ENCODE measurements at regions not wholly inside any gene's neighbourhood (a gene's known extent, or its start where the extent isn't known, plus 50 kb on each side); places are given as distances from the start of the nearest gene placed in this dataset.

DNA sequence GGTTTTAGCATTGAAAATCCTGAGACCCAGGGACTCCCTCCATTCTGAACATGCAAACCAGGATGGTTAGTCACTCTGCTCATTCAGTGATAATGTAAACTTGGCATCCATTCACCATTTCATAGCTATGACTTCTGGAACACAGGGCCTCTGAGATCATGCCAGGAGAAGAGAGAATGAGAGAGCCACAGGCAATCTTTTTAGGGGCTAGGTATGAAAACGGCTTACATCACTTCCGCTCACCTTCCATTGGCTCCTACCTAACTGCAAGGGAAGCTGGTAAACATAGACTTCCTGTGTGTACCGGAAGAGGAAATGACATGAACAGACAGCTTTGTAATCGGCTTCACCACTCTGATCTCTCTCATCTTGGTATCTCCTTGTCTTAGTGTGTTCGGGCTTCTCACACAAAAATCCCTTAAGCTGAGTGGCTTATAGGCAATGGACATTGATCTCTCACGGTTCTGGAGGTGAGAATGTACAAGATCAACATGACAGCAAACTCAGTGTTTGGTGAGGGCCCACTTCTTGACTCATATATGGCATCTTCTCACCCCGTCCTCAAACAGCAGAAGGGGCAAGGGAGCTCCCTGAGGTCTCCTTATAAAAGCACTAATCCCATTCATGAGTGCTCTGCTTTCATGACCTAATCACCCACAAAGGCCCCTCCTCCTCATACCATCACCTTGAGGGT is 465.9 kb upstream of the TBX3 start:
- no peak for DNase-seq (ENCODE audit: low spot score in 2 of 2)
- WGBS, 2 donors: 70 to 77% methylated on average over 7 of the region's 7 CpGs
- intact Hi-C loops (cut with DNase I; ENCODE audit: low total_unique reads): loop anchor here (5.0 kb wide), 1 partner anchor 978 kb away; no protein-coding TSS in a partner anchor
- no peak for TF ChIP-seq POLR2A (IDR thresholded peaks at IDR 0.05)
- TF ChIP-seq, protein P1, sequence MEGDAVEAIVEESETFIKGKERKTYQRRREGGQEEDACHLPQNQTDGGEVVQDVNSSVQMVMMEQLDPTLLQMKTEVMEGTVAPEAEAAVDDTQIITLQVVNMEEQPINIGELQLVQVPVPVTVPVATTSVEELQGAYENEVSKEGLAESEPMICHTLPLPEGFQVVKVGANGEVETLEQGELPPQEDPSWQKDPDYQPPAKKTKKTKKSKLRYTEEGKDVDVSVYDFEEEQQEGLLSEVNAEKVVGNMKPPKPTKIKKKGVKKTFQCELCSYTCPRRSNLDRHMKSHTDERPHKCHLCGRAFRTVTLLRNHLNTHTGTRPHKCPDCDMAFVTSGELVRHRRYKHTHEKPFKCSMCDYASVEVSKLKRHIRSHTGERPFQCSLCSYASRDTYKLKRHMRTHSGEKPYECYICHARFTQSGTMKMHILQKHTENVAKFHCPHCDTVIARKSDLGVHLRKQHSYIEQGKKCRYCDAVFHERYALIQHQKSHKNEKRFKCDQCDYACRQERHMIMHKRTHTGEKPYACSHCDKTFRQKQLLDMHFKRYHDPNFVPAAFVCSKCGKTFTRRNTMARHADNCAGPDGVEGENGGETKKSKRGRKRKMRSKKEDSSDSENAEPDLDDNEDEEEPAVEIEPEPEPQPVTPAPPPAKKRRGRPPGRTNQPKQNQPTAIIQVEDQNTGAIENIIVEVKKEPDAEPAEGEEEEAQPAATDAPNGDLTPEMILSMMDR (IDR thresholded peaks at IDR 0.05): no peak
- no peak overlapping the region for H3K4me3 ChIP-seq (ENCODE audit: low read depth, poor library complexity, severe bottlenecking)

DNA sequence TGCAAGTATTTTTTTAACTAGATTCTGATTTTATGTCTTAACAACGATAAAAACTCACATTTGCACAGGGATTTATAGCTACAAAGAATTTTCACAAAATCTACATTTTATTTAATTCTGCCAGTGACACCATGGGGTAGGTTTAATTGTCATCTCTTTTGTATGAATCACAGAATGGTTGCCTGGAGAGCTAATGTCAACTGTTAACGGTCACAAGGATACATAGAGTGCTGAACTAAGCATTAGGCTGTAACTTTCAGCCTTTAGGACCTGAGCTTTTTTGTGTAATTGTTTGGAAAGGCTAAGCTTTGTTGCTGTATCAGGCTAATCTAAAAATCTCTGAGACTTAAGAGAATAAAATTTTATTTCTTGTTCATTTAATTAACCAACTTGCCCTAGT is 465.3 kb upstream of the TBX3 start:
- no peak for DNase-seq (ENCODE audit: low spot score in 2 of 2)
- WGBS, 2 donors: 88 to 94% methylated on average over 2 of the region's 2 CpGs
- intact Hi-C loops (cut with DNase I; ENCODE audit: low total_unique reads): loop anchor here (5.0 kb wide), 1 partner anchor 977 kb away; no protein-coding TSS in a partner anchor
- TF ChIP-seq, protein P1 (IDR thresholded peaks at IDR 0.05): no peak
- no peak for TF ChIP-seq POLR2A (IDR thresholded peaks at IDR 0.05)
- H3K4me3 ChIP-seq (ENCODE audit: low read depth, poor library complexity, severe bottlenecking): no peak overlapping the region

DNA sequence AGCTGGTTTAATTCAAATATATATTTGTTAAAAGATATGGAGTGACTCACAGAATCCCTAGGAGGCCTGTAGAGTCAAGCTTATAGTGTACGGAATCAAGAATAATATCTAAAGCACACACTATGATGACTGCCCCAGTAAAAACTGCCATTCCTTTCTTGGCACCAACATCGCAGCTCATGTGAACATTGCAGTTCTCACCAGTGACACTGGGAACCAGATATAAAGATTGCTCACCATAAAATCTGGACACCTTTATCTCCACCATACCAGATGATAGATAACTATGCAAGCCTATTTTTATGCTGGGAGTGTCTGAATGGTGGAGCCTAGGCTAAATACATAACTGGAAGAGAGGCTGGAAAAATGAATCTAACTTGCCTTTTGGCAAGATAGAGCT is 463.9 kb upstream of the TBX3 start:
- DNase-seq (ENCODE audit: low spot score in 2 of 2): no peak
- H3K4me3 ChIP-seq (ENCODE audit: low read depth, poor library complexity, severe bottlenecking): no peak overlapping the region
- TF ChIP-seq, protein P1 (IDR thresholded peaks at IDR 0.05): no peak
- no peak for TF ChIP-seq POLR2A (IDR thresholded peaks at IDR 0.05)
- intact Hi-C loops (cut with DNase I; ENCODE audit: low total_unique reads): loop anchor here (5.0 kb wide), 1 partner anchor 976 kb away; no protein-coding TSS in a partner anchor
- WGBS, 2 donors: 45 to 73% methylated on average over 2 of the region's 2 CpGs

DNA sequence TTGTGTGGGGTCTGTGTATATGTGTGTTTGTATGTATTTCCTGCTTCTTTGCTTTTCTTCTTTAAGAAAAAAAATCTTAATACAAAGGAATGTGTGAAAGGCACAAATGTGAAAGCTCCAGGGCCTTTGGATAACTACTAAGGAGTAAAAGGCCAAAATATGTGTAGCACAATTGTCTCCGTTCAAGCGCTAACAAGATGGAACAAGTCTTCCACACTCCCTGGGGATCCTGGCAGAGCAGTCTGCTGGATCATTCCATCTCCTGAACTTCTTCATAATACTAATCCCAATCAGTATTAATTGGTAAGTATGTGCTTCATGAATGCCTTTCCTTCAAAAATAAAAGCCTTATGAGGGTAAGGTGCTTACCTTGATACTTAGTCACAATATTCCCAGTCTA is 462.5 kb upstream of the TBX3 start:
- intact Hi-C loops (cut with DNase I; ENCODE audit: low total_unique reads): loop anchor here (5.0 kb wide), 1 partner anchor 974 kb away; no protein-coding TSS in a partner anchor
- peak in 1 of 2 donors; percentile 28 for DNase-seq (ENCODE audit: low spot score in 2 of 2)
- H3K4me3 ChIP-seq (ENCODE audit: low read depth, poor library complexity, severe bottlenecking): no peak overlapping the region
- WGBS, 2 donors: 30 to 44% methylated on average over 2 of the region's 2 CpGs
- TF ChIP-seq POLR2A (IDR thresholded peaks at IDR 0.05): no peak
- TF ChIP-seq, protein P1 (IDR thresholded peaks at IDR 0.05): no peak

DNA sequence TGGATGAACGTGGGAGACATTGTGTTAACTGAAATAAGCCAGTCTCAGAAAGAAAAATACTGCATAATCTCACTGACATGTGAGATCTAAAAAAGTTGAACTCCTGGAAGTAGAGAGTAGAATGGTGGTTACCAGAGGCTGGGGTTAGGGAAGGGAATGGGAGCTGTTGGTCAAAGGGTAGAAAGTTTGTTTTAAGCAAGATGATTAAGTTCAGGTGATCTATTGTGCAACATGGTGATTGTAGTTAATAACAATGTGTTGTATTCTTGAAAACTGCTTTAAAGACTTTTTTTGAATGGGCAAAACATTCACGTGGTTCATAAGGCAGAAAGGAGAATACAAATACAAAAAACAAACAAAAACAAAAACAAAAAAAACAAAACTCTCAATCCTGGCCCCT is 460.4 kb upstream of the TBX3 start:
- no peak for DNase-seq (ENCODE audit: low spot score in 2 of 2)
- TF ChIP-seq, protein P1 (IDR thresholded peaks at IDR 0.05): no peak
- TF ChIP-seq POLR2A (IDR thresholded peaks at IDR 0.05): no peak
- no peak overlapping the region for H3K4me3 ChIP-seq (ENCODE audit: low read depth, poor library complexity, severe bottlenecking)
- whole genome bisulfite sequencing, 2 donors: 65 to 76% methylated on average over 2 of the region's 2 CpGs
- intact Hi-C loops (cut with DNase I; ENCODE audit: low total_unique reads): no loop called here

Data from lower leg skin (tissue), 4 donors.